OCI-LY1 (cell line): ENCODE measurements at regions not wholly inside any gene's neighbourhood (a gene's known extent, or its start where the extent isn't known, plus 50 kb on each side); places are given as distances from the start of the nearest gene placed in this dataset.

Experiments
- H2AFZ ChIP-seq: fragments of 200-600 bp; sonication (generic), shearing (Covaris generic); 2 replicates; pipeline ENCODE4 v1.6.0; 2014; ENCODE audit warnings: antibody characterized with exemption, mild to moderate bottlenecking, low read length
- H3F3A ChIP-seq: fragments of 200-600 bp; sonication (generic), shearing (Covaris generic); 2 replicates; pipeline ENCODE4 v1.6.0; 2014; ENCODE audit warnings: mild to moderate bottlenecking, antibody characterized with exemption, low read length, moderate library complexity; ENCODE audit not compliant: insufficient read depth
- H3K27ac ChIP-seq: fragments of 200-600 bp; sonication (generic); 2 replicates; pipeline ENCODE4 v1.5.1; 2014; ENCODE audit warnings: low read length, mixed run types, mild to moderate bottlenecking, low read depth; ENCODE audit not compliant: poor library complexity, severe bottlenecking
- H3K27me3 ChIP-seq: fragments of 200-600 bp; sonication (generic); 2 replicates; pipeline ENCODE4 v1.6.0; 2014; ENCODE audit warnings: antibody characterized with exemption, mild to moderate bottlenecking, low read length, moderate library complexity; ENCODE audit not compliant: insufficient read depth
- H3K36me3 ChIP-seq: fragments of 200-600 bp; sonication (generic); 2 replicates; pipeline ENCODE4 v1.6.1; 2014; ENCODE audit warnings: mild to moderate bottlenecking, antibody characterized with exemption, low read length, moderate library complexity, mixed read lengths; ENCODE audit not compliant: insufficient read depth
- H3K4me1 ChIP-seq: fragments of 200-600 bp; sonication (generic); 2 replicates; pipeline ENCODE4 v1.5.1; 2014; ENCODE audit warnings: mild to moderate bottlenecking, low read length, moderate library complexity; ENCODE audit not compliant: insufficient read depth, severe bottlenecking
- H3K4me2 ChIP-seq: fragments of 200-600 bp; sonication (generic), shearing (Covaris generic); 2 replicates; pipeline ENCODE4 v1.6.1; 2014; ENCODE audit warnings: low read length
- H3K4me3 ChIP-seq: fragments of 200-600 bp; sonication (generic); 2 replicates; pipeline ENCODE4 v1.5.1; 2014; ENCODE audit warnings: low read length, low read depth, mild to moderate bottlenecking, mixed read lengths; ENCODE audit not compliant: poor library complexity, severe bottlenecking
- H3K79me2 ChIP-seq: fragments of 200-600 bp; shearing (Covaris generic); 2 replicates; pipeline ENCODE4 v1.6.1; 2016; ENCODE audit warnings: mixed run types, low read length, mixed read lengths; ENCODE audit not compliant: insufficient read depth
- H3K9ac ChIP-seq: fragments of 200-600 bp; sonication (generic), shearing (Covaris generic); 2 replicates; pipeline ENCODE4 v1.6.1; 2014; ENCODE audit warnings: mild to moderate bottlenecking, low read length, mixed read lengths
- H3K9me2 ChIP-seq: fragments of 200-600 bp; sonication (generic), shearing (Covaris generic); 2 replicates; pipeline ENCODE4 v1.6.1; 2014; ENCODE audit warnings: low read depth, mild to moderate bottlenecking, low read length, mixed read lengths
- H3K9me3 ChIP-seq: fragments of 200-600 bp; shearing (Covaris generic); 2 replicates; pipeline ENCODE4 v1.6.1; 2014; ENCODE audit warnings: low read length, mixed read lengths
- H4K20me1 ChIP-seq: fragments of 200-600 bp; sonication (generic), shearing (Covaris generic); 2 replicates; pipeline ENCODE4 v1.6.0; 2016; ENCODE audit warnings: mild to moderate bottlenecking, low read length; ENCODE audit not compliant: insufficient read depth
- EZH2 ChIP-seq: fragments of 200-600 bp; sonication (generic), shearing (Covaris generic); IDR thresholded peaks from 2 replicates; pipeline ENCODE4 v1.8.0; 2017; ENCODE audit warnings: borderline replicate concordance, mixed run types, mild to moderate bottlenecking, antibody characterized with exemption, low read length, moderate library complexity, mixed read lengths
- TF ChIP-seq, protein P1 (sequence below): fragments of 200-600 bp; sonication (generic), shearing (Covaris generic); IDR thresholded peaks from 2 replicates; pipeline ENCODE4 v1.5.1; 2017; ENCODE audit warnings: mild to moderate bottlenecking, antibody characterized with exemption, low read length, moderate library complexity, mixed read lengths

DNA sequence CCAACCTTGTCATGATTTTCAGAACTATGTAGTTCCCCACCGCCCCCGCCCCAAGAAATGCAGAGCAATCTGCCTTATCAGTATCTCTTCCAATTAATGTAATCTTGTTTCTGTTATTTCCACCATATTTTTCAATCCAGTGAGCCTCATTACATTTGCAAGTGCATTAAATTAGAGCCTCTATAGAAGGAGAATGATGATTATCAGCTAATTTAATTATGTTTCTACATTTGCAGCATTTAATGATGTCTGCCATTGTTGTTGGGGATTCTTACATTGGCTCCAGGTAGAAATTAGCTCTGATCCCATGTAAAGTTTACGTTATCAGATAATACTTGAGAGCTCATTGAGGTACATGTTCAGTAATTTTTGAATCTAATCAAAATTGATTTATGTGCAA, 707.0 kb upstream of the RBFOX1 start:
- no peaks in the 10 kb centered on the region for H3K27me3 ChIP-seq
- no peaks in the 10 kb centered on the region for H3K4me1 ChIP-seq

DNA sequence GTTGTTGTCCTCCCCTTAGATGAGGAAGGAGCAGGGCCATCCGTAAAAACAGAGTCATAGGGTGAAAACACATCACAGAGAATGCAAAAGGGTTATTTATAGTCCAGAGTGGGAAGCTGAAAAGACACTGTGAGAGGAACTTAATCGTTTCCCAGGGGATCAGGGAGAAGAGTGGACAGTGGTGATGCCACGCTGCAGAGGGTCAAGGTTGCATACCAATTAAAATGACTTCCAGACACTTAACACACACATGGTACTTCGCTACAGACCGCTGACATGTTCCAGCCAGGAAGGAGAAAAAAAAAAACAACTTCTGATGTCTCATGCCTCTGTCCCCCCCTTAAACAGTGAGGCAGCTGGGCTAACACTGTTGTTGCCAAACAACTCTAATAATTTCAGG, 713.8 kb upstream of the RBFOX1 start:
- no peak overlapping the region for H3K9ac ChIP-seq
- no peaks in the 10 kb centered on the region for H3F3A ChIP-seq
- no peaks in the 10 kb centered on the region for H3K9me2 ChIP-seq
- H4K20me1 ChIP-seq = no peaks in the 10 kb centered on the region
- H3K9me3 ChIP-seq = no peaks in the 10 kb centered on the region
- H2AFZ ChIP-seq = no peak overlapping the region
- H3K4me2 ChIP-seq = no peak overlapping the region
- no peaks in the 10 kb centered on the region for H3K36me3 ChIP-seq
- no peak for TF ChIP-seq EZH2
- TF ChIP-seq, protein P1, sequence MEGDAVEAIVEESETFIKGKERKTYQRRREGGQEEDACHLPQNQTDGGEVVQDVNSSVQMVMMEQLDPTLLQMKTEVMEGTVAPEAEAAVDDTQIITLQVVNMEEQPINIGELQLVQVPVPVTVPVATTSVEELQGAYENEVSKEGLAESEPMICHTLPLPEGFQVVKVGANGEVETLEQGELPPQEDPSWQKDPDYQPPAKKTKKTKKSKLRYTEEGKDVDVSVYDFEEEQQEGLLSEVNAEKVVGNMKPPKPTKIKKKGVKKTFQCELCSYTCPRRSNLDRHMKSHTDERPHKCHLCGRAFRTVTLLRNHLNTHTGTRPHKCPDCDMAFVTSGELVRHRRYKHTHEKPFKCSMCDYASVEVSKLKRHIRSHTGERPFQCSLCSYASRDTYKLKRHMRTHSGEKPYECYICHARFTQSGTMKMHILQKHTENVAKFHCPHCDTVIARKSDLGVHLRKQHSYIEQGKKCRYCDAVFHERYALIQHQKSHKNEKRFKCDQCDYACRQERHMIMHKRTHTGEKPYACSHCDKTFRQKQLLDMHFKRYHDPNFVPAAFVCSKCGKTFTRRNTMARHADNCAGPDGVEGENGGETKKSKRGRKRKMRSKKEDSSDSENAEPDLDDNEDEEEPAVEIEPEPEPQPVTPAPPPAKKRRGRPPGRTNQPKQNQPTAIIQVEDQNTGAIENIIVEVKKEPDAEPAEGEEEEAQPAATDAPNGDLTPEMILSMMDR = no peak
- no peak overlapping the region for H3K4me3 ChIP-seq
- no peak overlapping the region for H3K27ac ChIP-seq
- no peaks in the 10 kb centered on the region for H3K27me3 ChIP-seq
- H3K79me2 ChIP-seq = no peaks in the 10 kb centered on the region
- H3K4me1 ChIP-seq = no peaks in the 10 kb centered on the region

More for the DNA sequence above, 707.0 kb upstream of the RBFOX1 start:
- Histone ChIP-seq H3K9me3 (no peaks in the 10 kb centered on the region), H3K4me3 (no peak overlapping the region), H4K20me1 (no peaks in the 10 kb centered on the region), H3K9ac (no peak overlapping the region), H3F3A (no peaks in the 10 kb centered on the region), H2AFZ (no peak overlapping the region), H3K9me2 (no peaks in the 10 kb centered on the region), H3K27ac (no peak overlapping the region), H3K4me2 (no peak overlapping the region), H3K79me2 (no peaks in the 10 kb centered on the region), H3K36me3 (no peaks in the 10 kb centered on the region)
- no peak for TF ChIP-seq EZH2
- TF ChIP-seq, protein P1 = no peak

GRCh38 chr16:6616746-6617145, 715.9 kb upstream of the RBFOX1 start:
- Histone ChIP-seq H3K4me1 (no peaks in the 10 kb centered on the region), H3F3A (no peaks in the 10 kb centered on the region), H3K9me3 (no peaks in the 10 kb centered on the region), H3K79me2 (no peaks in the 10 kb centered on the region), H2AFZ (no peak overlapping the region), H3K4me3 (no peak overlapping the region), H3K27me3 (no peaks in the 10 kb centered on the region), H3K36me3 (no peaks in the 10 kb centered on the region), H3K27ac (no peak overlapping the region), H4K20me1 (no peaks in the 10 kb centered on the region), H3K9ac (no peak overlapping the region), H3K4me2 (no peak overlapping the region), H3K9me2 (no peaks in the 10 kb centered on the region)
- TF ChIP-seq, protein P1 = no peak
- no peak for TF ChIP-seq EZH2
